Sciatic nerve (tissue), 2 donors: ENCODE measurements at regions not wholly inside any gene's neighbourhood (a gene's known extent, or its start where the extent isn't known, plus 50 kb on each side); places are given as distances from the start of the nearest gene placed in this dataset.

Experiments used
- ATAC-seq: fragments of 200-7000 bp; cut with Tn5 transposase; one replicate; pipeline ENCODE4 v1.9.1; 2020; ENCODE audit warnings: mild to moderate bottlenecking, moderate library complexity
- DNase-seq: peaks from one replicate; pipeline ENCODE4 v3.0.0-alpha.2; 2020; ENCODE audit warnings: low spot score
- intact Hi-C: fragments of 100-400 bp; cut with DNase I; formaldehyde crosslinking; loops from one replicate; pipeline ENCODE4 v1.14.2; 2022
- donor health status: DM: no; HTN: no; CAD: no.
- donor health status: DM: no; HTN: no; CAD: no.

DNA sequence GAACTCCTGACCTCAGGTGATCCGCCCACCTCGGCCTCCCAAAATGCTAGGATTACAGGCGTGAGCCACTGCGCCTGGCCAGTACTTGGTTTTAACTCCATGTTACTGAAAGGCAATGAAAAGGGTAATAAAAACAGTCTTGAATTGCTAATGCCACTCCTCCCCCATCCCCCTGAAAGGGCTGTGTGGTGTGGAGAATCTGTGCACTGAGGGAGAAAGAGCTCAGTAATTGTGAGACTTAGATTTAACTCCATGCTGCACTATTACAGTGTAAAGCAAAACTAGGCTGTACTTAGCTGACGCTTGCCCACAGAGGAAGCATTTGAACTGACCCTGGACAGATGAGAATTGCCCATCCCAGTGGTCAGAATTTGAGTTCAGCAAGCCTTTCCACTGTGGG lies 1662.4 kb upstream of the ACO1 start:
- ATAC-seq (no peak), DNase-seq (no peak)
- intact Hi-C loops: no loop called here

DNA sequence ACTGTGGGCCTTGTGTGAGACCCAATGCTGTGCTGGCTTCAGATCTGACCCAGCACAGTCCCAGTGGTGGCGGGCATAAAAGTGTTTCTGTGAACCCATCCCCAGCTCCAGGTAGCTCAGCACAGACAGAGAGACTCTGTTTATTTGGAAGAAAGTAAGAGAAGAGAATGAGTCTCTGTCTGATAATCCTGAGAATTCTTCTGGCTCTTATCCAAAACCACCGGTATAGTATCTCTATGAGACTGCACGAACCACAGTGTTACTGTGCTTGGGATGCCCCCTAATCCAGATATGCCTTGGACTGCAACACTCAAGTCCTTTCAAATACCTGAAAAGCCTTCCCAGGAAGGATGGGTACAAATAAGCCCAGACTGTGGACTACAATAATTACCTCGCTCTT lies 1660.8 kb upstream of the ACO1 start:
- ATAC-seq (no peak), DNase-seq (no peak)
- intact Hi-C loops: no loop called here

DNA sequence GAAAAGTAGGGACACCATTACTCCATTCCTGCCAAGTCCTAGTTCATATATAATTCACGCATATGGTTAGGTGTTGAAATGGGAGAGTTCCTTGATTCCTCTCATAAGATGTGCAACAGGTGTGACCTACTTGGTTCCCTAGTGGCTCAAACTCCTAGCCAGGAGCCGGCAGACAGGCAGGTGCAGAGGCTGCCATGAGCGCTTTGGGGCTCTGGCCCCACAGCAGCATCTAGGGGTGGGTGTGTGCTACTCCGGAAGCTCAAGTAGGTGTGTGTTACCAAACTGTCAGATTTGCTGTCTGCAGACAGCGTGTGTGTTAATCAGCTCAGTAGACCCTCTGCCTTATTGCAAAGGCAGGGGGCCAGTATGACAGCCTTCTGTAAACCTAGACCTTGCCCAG lies 1652.4 kb upstream of the ACO1 start:
- ATAC-seq (no peak), DNase-seq (no peak)
- intact Hi-C loops: no loop called here

GRCh38 chr9:30744871-30745270 lies 1639.6 kb upstream of the ACO1 start:
- ATAC-seq (no peak), DNase-seq (no peak)
- intact Hi-C loops: loop anchor here (5.0 kb wide), 1 partner anchor 1143 kb away; no protein-coding TSS in a partner anchor

DNA sequence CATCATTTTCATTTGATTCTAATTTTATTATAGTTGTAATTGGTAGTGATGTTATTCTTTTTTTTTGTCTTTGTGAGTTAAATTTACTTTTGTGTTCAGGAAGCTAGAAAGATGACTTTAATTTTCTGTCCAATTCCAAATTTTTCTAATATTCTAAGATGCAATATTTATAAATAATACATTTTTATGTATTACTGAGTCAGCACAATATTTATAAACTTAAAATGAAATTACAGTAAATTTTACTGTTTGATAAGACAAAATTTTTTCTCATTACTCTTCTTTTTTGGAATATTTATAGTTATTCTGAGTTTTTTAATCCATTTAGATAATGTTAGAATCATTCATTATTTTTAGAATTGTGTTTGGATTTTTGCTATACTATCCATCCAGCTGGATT lies 1637.9 kb upstream of the ACO1 start:
- no peak for ATAC-seq
- no peak for DNase-seq
- intact Hi-C loops: no loop called here

DNA sequence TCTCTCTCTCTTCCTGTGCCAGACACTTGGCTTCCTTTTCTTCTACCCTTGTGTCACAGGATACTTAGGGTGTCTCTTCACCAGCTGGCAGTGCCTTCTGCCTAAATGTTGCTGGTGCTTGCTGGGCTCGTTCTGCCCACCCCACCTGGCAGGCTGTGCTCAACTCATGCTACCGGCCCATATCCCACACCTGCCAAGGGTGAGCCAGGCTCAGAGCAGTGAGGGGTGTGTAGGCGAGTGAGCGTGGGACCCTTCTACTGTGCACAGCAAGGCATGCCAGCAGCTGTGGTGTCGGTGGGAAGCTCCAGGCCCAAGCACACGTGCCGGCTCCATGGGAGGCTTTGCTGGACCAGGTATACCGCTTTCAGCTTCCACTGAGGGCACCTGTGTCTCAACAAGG lies 1626.7 kb upstream of the ACO1 start:
- intact Hi-C loops: no loop called here
- no peak for DNase-seq

DNA sequence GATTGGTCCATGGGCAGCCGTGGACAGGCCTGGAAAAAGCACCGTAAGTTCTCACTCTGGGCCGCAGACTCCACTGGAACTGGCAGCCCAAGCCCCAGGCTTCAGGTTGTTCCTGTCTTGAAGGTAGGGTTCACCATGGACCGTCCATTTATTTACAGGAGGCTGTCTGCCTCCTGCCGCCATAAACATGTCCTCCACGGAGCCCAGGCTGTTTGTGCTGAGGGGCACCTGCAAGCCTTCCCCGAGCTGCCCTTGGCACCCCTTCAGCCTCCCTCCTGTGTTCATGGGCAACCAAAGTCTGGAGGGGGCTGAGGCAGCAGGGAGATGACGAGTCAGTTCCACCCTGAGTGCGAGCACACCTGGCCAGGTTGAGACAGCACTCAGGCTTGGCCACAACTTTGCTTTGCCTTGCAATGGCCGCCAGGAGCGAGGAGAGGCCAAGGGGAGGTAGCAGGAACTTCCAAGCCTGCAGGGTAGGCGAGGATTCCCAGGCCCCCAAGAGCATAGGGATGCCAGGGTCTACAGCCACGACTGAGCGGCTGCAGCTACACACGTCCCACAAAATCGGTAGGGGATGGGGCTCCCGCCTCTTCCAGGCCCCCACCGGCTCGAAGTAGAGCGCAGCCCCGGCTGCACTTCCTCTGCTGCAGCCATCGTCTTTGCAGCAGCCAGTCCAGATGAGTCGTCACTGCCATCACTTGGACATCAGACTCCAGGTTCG lies 1625.6 kb upstream of the ACO1 start:
- peak; percentile 45 for DNase-seq
- peak; percentile 15 for ATAC-seq
- intact Hi-C loops: no loop called here

More for the DNA sequence above, 1626.7 kb upstream of the ACO1 start:
- peak; percentile 42 for ATAC-seq

DNA sequence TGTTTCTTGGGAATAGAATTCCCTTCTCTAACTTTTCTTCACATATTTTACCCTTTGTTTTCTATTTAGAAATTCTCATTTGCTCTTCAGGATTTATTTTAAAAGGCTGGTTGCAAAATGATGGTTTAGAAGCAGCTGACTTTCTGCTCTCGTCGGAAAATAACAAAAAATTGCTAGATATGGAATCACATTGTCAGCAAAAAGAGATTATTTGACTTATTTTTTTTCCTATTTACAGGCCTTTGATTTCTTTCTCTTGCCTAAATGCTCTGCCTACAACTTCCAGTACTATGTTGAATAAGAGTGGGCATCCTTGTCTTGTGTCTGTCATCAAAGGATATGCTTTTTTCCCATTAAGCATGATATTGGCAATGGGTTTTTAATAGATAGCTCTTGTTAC lies 1619.1 kb upstream of the ACO1 start:
- intact Hi-C loops: no loop called here
- ATAC-seq (no peak), DNase-seq (no peak)

GRCh38 chr9:30771163-30771708 lies 1613.2 kb upstream of the ACO1 start:
- intact Hi-C loops: no loop called here
- no peak for DNase-seq
- ATAC-seq: no peak

GRCh38 chr9:30771760-30772159 lies 1612.7 kb upstream of the ACO1 start:
- intact Hi-C loops: no loop called here
- no peak for DNase-seq
- no peak for ATAC-seq

DNA sequence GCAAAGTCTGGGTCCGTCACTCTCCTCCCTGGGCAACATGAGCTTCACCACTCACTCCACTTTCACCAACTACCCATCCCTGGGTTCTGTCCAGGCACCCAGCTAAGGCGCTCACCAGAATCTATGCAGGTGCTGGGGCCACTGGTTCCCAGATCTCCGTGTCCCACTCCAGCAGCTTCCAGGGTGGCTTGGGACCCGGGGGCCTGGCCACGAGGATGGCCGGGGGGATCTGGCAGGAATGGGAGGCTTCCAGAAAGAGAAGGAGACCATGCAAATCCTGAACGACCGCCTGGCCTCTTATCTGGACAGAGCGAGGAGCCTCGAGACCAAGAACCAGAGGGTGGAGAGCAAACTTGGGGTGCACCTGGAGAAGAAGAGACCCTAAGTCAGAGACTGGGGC lies 1611.0 kb upstream of the ACO1 start:
- ATAC-seq (no peak), DNase-seq (no peak)
- intact Hi-C loops: no loop called here

DNA sequence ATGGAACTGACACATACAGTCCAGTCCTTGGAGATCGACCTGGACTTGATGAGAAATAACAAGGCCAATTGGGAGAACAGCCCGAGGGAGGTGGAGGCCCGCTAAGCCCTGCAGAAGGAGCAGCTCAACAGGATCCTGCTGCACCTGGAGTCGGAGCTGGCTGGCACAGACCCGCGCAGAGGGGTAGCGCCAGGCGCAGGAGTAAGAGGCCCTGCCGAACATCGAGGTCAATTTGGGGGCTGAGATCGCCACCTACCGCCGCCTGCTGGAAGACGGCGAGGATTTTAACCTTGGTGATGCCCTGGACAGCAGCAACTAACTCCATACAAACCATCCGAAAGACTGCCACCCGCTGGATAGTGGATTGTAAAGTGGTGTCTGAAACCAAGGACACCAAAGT lies 1610.1 kb upstream of the ACO1 start:
- ATAC-seq (no peak), DNase-seq (no peak)
- intact Hi-C loops: no loop called here

DNA sequence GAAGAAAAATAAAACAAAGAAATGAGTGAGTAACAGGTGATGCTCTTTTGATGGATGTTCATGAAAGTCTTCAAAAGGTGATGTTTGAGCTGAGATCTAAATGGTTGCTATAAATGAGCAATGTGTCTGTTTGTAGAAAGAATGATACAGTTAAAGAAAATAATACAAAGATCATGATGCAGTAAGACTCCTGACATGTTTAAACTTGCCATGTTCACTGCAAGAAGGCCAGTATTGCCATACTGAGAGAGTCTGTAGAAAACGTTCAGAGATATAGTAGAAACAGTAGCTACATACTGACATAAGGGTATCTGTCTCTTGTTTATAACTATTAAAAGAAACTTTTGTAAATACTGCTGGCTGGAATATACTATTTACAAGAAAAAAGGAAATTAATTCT lies 1609.2 kb upstream of the ACO1 start:
- no peak for ATAC-seq
- intact Hi-C loops: no loop called here
- no peak for DNase-seq

GRCh38 chr9:30796764-30797163 lies 1587.7 kb upstream of the ACO1 start:
- DNase-seq (no peak), ATAC-seq (no peak)
- intact Hi-C loops: no loop called here

DNA sequence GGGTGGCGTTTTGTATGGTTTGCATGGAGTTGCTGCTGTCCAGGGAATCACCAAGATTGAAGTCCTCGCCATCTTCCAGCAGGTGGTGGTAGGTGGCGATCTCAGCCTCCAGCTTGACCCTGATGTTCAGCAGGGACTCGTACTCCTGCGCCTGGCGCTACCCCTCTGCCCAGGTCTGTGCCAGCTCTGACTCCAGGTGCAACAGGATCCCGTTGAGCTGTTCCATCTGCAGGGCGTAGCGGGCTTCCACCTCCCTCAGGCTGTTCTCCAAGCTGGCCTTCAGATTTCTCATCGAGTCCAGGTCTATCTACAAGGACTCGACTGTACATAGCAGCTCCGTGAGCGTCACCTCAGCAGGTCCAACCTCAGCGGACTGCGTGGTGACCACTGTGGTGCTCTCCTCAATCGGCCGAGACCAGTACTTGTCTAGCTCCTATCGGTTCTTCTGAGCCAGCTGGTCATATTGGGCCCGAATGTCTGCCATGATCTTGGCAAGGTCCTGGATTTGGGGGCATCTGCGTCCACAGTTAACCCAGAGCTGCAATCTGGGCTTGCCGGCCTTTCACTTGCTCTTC lies 1584.8 kb upstream of the ACO1 start:
- intact Hi-C loops: no loop called here
- peak; percentile 34 for DNase-seq
- ATAC-seq: no peak

GRCh38 chr9:30800421-30800820 lies 1584.0 kb upstream of the ACO1 start:
- DNase-seq (peak; percentile 47), ATAC-seq (no peak)
- intact Hi-C loops: no loop called here

DNA sequence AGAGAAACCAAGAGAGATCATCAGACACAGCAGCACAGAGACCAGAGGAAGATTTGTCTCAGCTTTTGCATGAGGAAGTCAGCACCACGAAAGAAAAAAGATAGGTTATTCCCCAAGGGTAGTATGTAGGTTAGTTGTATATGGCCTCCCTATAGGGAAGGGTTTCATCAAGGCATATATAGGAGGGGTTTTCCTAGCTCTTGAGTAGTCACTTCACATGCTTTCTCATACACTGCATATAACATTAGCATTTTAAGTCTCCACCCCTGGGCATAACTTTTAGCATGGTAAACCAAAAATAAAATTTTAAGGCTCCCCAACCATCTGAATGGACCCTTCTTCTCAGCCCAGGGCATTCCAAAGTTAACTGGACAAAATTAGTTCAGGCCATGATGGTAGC lies 1571.6 kb upstream of the ACO1 start:
- intact Hi-C loops: no loop called here
- DNase-seq (no peak), ATAC-seq (no peak)

- no peak for ATAC-seq
- intact Hi-C loops: no loop called here
- no peak for DNase-seq
Observed at GRCh38 chr9:30815585-30815984, 1568.9 kb upstream of the ACO1 start.

GRCh38 chr9:30845136-30845535 lies 1539.3 kb upstream of the ACO1 start:
- DNase-seq (no peak), ATAC-seq (no peak)
- intact Hi-C loops: no loop called here

GRCh38 chr9:30846651-30847050 lies 1537.8 kb upstream of the ACO1 start:
- intact Hi-C loops: no loop called here
- DNase-seq (no peak), ATAC-seq (peak; percentile 46)

DNA sequence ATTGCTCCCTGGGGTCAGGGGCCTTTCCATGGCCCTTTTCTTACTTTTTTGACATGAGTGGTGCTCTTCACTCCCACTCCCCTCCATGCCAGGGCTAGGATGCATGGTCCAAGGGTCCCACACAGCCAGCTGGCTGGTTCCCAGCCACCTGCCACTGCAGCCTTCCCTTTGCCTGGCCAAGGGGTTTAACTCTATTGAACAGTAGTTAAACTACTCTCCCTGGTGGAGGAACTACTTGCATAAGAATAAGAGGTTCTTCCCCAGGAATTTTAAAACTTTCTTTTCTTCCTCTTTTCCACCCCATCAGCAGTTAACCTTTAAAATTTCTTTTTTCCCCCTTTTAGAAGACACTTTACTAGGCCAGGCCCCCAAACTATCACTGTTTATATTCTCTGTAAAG lies 1532.8 kb upstream of the ACO1 start:
- DNase-seq (no peak), ATAC-seq (no peak)
- intact Hi-C loops: no loop called here
